SK-N-SH (cell line): ENCODE measurements at regions not wholly inside any gene's neighbourhood (a gene's known extent, or its start where the extent isn't known, plus 50 kb on each side); places are given as distances from the start of the nearest gene placed in this dataset.
A peak's percentile ranks its signal among the peaks of the same experiment; 100 is the strongest.

Experiments used
- CTCF ChIA-PET: fragments of 300-600, 350-600 bp; formaldehyde crosslinking; extraction: SDS; loops from one replicate; lab custom pipeline; 2021; lab: Yijun Ruan, JAX
- POLR2A ChIA-PET: fragments of 350-600 bp; sonication (Branson Sonifier 250); formaldehyde crosslinking; extraction: SDS; loops from one replicate; lab custom pipeline; 2020; ENCODE audit warnings: antibody characterized with exemption, inconsistent platforms; lab: Yijun Ruan, JAX
- DNase-seq: peaks from one replicate; pipeline ENCODE4 v3.0.0; 2012
- H2AFZ ChIP-seq: fragments of 200-600 bp; sonication (generic); 2 replicates; pipeline ENCODE4 v1.8.1; 2016; ENCODE audit warnings: antibody characterized with exemption, mild to moderate bottlenecking, low read depth
- H3F3A ChIP-seq: fragments of 200-600 bp; sonication (generic); replicated peaks from 2 replicates; pipeline ENCODE3; 2016; ENCODE audit warnings: antibody characterized with exemption, mild to moderate bottlenecking; ENCODE audit not compliant: insufficient read depth
- H3K27ac ChIP-seq, 2 experiments: fragments of 200-500 bp in 1 of 2; fragments of 200-600 bp in 1 of 2; sonication (Bioruptor generic) in 1 of 2; sonication (generic), shearing (Covaris generic) in 1 of 2; 2 replicates each; pipeline versions ENCODE4 v1.5.1 to v1.6.1; 2014 to 2016; ENCODE audit warnings: low read depth in 2 of 2, inconsistent platforms in 1 of 2, low read length in 1 of 2, mild to moderate bottlenecking in 1 of 2, mixed read lengths in 1 of 2
- H3K27me3 ChIP-seq: fragments of 200-600 bp; sonication (generic), shearing (Covaris generic); 2 replicates; pipeline ENCODE4 v1.6.1; 2016; ENCODE audit warnings: mixed run types; ENCODE audit not compliant: insufficient read depth
- H3K36me3 ChIP-seq, 2 experiments: fragments of 200-500 bp in 1 of 2; fragments of 200-600 bp in 1 of 2; sonication (Bioruptor generic) in 1 of 2; sonication (generic) in 1 of 2; replicated peaks in 1 of 2; 2 replicates each; pipeline versions ENCODE3 to v1.5.1; 2014 to 2016; ENCODE audit warnings: low read length in 1 of 2, mild to moderate bottlenecking in 1 of 2; ENCODE audit not compliant: insufficient read depth in 2 of 2, control insufficient read depth in 1 of 2
- H3K4me1 ChIP-seq, 2 experiments: fragments of 200-500 bp in 1 of 2; fragments of 200-600 bp in 1 of 2; sonication (Bioruptor generic) in 1 of 2; sonication (generic), shearing (Covaris generic) in 1 of 2; 2 replicates each; pipeline versions ENCODE4 v1.5.1 to v1.6.1; 2014 to 2016; ENCODE audit warnings: low read depth in 1 of 2, low read length in 1 of 2, mixed run types in 1 of 2; ENCODE audit not compliant: insufficient read depth in 2 of 2, control insufficient read depth in 1 of 2
- H3K4me2 ChIP-seq: fragments of 200-600 bp; sonication (generic), shearing (Covaris generic); 2 replicates; pipeline ENCODE4 v1.6.1; 2017; ENCODE audit warnings: mixed run types
- H3K4me3 ChIP-seq, 2 experiments: fragments of 200-500 bp in 1 of 2; fragments of 200-600 bp in 1 of 2; sonication (Bioruptor generic) in 1 of 2; sonication (generic), shearing (Covaris generic) in 1 of 2; 2 replicates each; pipeline versions ENCODE4 v1.5.1 to v1.8.1; 2014 to 2016; ENCODE audit warnings: low read depth in 2 of 2, inconsistent platforms in 1 of 2, low read length in 1 of 2, mild to moderate bottlenecking in 1 of 2, mixed read lengths in 1 of 2, moderate library complexity in 1 of 2
- H3K79me2 ChIP-seq: fragments of 200-600 bp; sonication (generic); 2 replicates; pipeline ENCODE4 v1.8.1; 2017; ENCODE audit warnings: mild to moderate bottlenecking; ENCODE audit not compliant: insufficient read depth
- H3K9ac ChIP-seq: fragments of 200-600 bp; sonication (generic); 2 replicates; pipeline ENCODE4 v1.6.1; 2017; ENCODE audit warnings: mixed run types
- H3K9me2 ChIP-seq: fragments of 200-600 bp; sonication (generic); 2 replicates; pipeline ENCODE4 v1.6.1; 2017; ENCODE audit warnings: mixed run types
- H3K9me3 ChIP-seq: fragments of 200-600 bp; sonication (generic); 2 replicates; pipeline ENCODE4 v1.6.1; 2017; ENCODE audit warnings: mixed run types, mild to moderate bottlenecking, moderate library complexity
- H4K20me1 ChIP-seq: fragments of 200-600 bp; sonication (generic); 2 replicates; pipeline ENCODE4 v1.6.1; 2017; ENCODE audit warnings: mild to moderate bottlenecking, mixed run types; ENCODE audit not compliant: insufficient read depth
- CTCF ChIP-seq: fragments of 200-600 bp; sonication (generic); IDR thresholded peaks from 2 replicates; pipeline ENCODE4 v1.6.1; 2017; ENCODE audit warnings: antibody characterized with exemption, mild to moderate bottlenecking, moderate library complexity
- EP300 ChIP-seq, 2 experiments: IDR thresholded peaks; 2 replicates each; pipeline versions ENCODE4 v1.4.0 to v1.6.1; 2012; ENCODE audit warnings: borderline replicate concordance in 1 of 2, low read depth in 1 of 2, low read length in 1 of 2
- JUND ChIP-seq: IDR thresholded peaks from 2 replicates; pipeline ENCODE4 v1.4.0; 2012
- NFIC ChIP-seq: IDR thresholded peaks from 2 replicates; pipeline ENCODE4 v1.4.0; 2012; ENCODE audit warnings: borderline replicate concordance
- PBX3 ChIP-seq: IDR thresholded peaks from 2 replicates; pipeline ENCODE4; 2012
- RAD21 ChIP-seq: IDR thresholded peaks from 2 replicates; pipeline ENCODE4 v1.6.1; 2012; ENCODE audit warnings: mild to moderate bottlenecking, low read length
- USF1 ChIP-seq: IDR thresholded peaks from 2 replicates; pipeline ENCODE4 v1.4.0; 2012; ENCODE audit warnings: low read depth, borderline replicate concordance
- USF2 ChIP-seq: fragments of 150-350 bp; IDR thresholded peaks from 2 replicates; pipeline ENCODE4 v1.6.1; 2017; ENCODE audit warnings: antibody characterized with exemption, low read length, low read depth, borderline replicate concordance
- WGBS: methylation state at CpG from one replicate; pipeline ENCODE4 v1.1.6; 2017; ENCODE audit warnings: low lambda C conversion rate; 5-methylcytosine and 5-hydroxymethylcytosine counted together

- POLR2A ChIA-PET: no interaction called here
- Histone ChIP-seq H3K4me2 (no peak overlapping the region), H3K9ac (no peak overlapping the region), H3F3A (no peaks in the 10 kb centered on the region), H3K9me2 (no peaks in the 10 kb centered on the region), H3K9me3 (no peaks in the 10 kb centered on the region), H3K36me3 (no peaks in the 10 kb centered on the region), H3K27ac (no peak overlapping the region), H2AFZ (no peak overlapping the region), H3K27me3 (no peaks in the 10 kb centered on the region), H3K4me1 (no peaks in the 10 kb centered on the region), H3K79me2 (no peaks in the 10 kb centered on the region), H3K4me3 (no peak overlapping the region), H4K20me1 (no peaks in the 10 kb centered on the region)
- CTCF ChIA-PET: no interaction called here
- 0% methylated on average over 3 of the region's 3 CpGs for WGBS
- no peak for DNase-seq
- TF ChIP-seq RAD21 (no peak), USF1 (0 out of 2 replicates have a peak, but pooled peaks have one; percentile 17)
Measured at GRCh38 chr6:90687775-90688380, 101.0 kb upstream of the MAP3K7 start.

GRCh38 chr6:90681863-90682262 is 95.0 kb upstream of the MAP3K7 start:
- Histone ChIP-seq H3K36me3 (no peaks in the 10 kb centered on the region), H3K9ac (no peak overlapping the region), H3K4me2 (no peak overlapping the region), H3K27me3 (0 out of 2 replicates have a peak, but pooled peaks cover under 1% of the 10 kb centered on the region), H4K20me1 (no peaks in the 10 kb centered on the region), H2AFZ (no peak overlapping the region), H3K79me2 (no peaks in the 10 kb centered on the region), H3K4me1 (no peaks in the 10 kb centered on the region; a peak in 1 of 4 replicates), H3K27ac (no peak overlapping the region), H3K4me3 (no peak overlapping the region), H3K9me3 (no peaks in the 10 kb centered on the region), H3K9me2 (no peaks in the 10 kb centered on the region), H3F3A (no peaks in the 10 kb centered on the region)
- WGBS: 27% methylated on average over 2 of the region's 2 CpGs
- no peak for DNase-seq
- ChIA-PET CTCF (no interaction called here), POLR2A (no interaction called here)
- TF ChIP-seq NFIC (no peak), EP300 (IDR thresholded peaks at IDR 0.05; ENCODE audit: borderline replicate concordance in 1 of 2, low read depth in 1 of 2, low read length in 1 of 2) (no peak), CTCF (no peak), JUND (no peak), PBX3 (no peak), USF2 (no peak)
